HUES64 (cell line): ENCODE measurements at regions not wholly inside any gene's neighbourhood (a gene's known extent, or its start where the extent isn't known, plus 50 kb on each side); places are given as distances from the start of the nearest gene placed in this dataset.

Source experiments
- H3K27ac ChIP-seq: 2 replicates; pipeline ENCODE4 v1.7.0; 2013; ENCODE audit warnings: low read depth, low read length, inconsistent platforms
- H3K27me3 ChIP-seq: 2 replicates; pipeline ENCODE4 v1.6.1; 2013; ENCODE audit warnings: mild to moderate bottlenecking, low read length; ENCODE audit not compliant: insufficient read depth
- H3K36me3 ChIP-seq: 2 replicates; pipeline ENCODE4 v1.6.1; 2013; ENCODE audit warnings: mild to moderate bottlenecking, low read length; ENCODE audit not compliant: insufficient read depth
- H3K4me1 ChIP-seq: 2 replicates; pipeline ENCODE4 v1.6.1; 2013; ENCODE audit warnings: mild to moderate bottlenecking, low read length, moderate library complexity; ENCODE audit not compliant: insufficient read depth
- H3K4me3 ChIP-seq: 2 replicates; pipeline ENCODE4 v1.5.1; 2013; ENCODE audit warnings: mild to moderate bottlenecking, low read length, moderate library complexity
- H3K9ac ChIP-seq: 2 replicates; pipeline ENCODE4 v1.6.1; 2013; ENCODE audit warnings: mild to moderate bottlenecking, low read depth, low read length
- H3K9me3 ChIP-seq: 2 replicates; pipeline ENCODE4 v1.6.1; 2013; ENCODE audit warnings: low read depth, low read length; ENCODE audit not compliant: insufficient read depth
- WGBS: fragments of 150-250, 120-280 bp; methylation state at CpG from one replicate; pipeline ENCODE4 v1.1.7; 2013; ENCODE audit warnings: missing lambda C conversion rate; 5-methylcytosine and 5-hydroxymethylcytosine counted together

GRCh38 chr7:131620673-131621609 lies 64.5 kb upstream of the PODXL start:
- H3K27me3 ChIP-seq, result no peaks in the 10 kb centered on the region
- no peaks in the 10 kb centered on the region for H3K36me3 ChIP-seq
- H3K27ac ChIP-seq, result peak overlapping the region; percentile 48; the same call in 1 of the 2 replicates
- 63% methylated on average over 7 of the region's 8 CpGs for WGBS
- H3K4me3 ChIP-seq, result no peak overlapping the region
- peak overlapping the region; percentile 29; the same call in 1 of the 2 replicates for H3K9ac ChIP-seq
- peaks cover 25% of the 10 kb centered on the region for H3K4me1 ChIP-seq
- H3K9me3 ChIP-seq, result no peaks in the 10 kb centered on the region

- H3K9ac ChIP-seq, result no peak overlapping the region
These were observed 63.2 kb upstream of the PODXL start for GRCh38 chr7:131619336-131620305.

GRCh38 chr7:131618391-131618790 lies 62.0 kb upstream of the PODXL start:
- H3K4me1 ChIP-seq, result peaks cover 21% of the 10 kb centered on the region
- no peak overlapping the region for H3K9ac ChIP-seq
- H3K27ac ChIP-seq, result no peak overlapping the region
- H3K9me3 ChIP-seq, result no peaks in the 10 kb centered on the region
- no peak overlapping the region for H3K4me3 ChIP-seq
- H3K27me3 ChIP-seq, result no peaks in the 10 kb centered on the region
- WGBS, result 78% methylated on average over 5 of the region's 5 CpGs
- no peaks in the 10 kb centered on the region for H3K36me3 ChIP-seq

More at GRCh38 chr7:131619336-131620305, 63.2 kb upstream of the PODXL start:
- Histone ChIP-seq H3K27ac (peak overlapping the region; percentile 48; the same call in 1 of the 2 replicates), H3K4me3 (no peak overlapping the region), H3K9me3 (no peaks in the 10 kb centered on the region), H3K36me3 (no peaks in the 10 kb centered on the region), H3K27me3 (no peaks in the 10 kb centered on the region), H3K4me1 (peaks cover 21% of the 10 kb centered on the region)
- WGBS, result 76% methylated on average over 8 of the region's 10 CpGs

GRCh38 chr7:131616487-131617200 lies 60.2 kb upstream of the PODXL start:
- WGBS, result 88% methylated on average over 8 of the region's 8 CpGs
- Histone ChIP-seq H3K9ac (no peak overlapping the region), H3K4me3 (no peak overlapping the region), H3K27ac (no peak overlapping the region), H3K9me3 (no peaks in the 10 kb centered on the region), H3K27me3 (no peaks in the 10 kb centered on the region), H3K36me3 (no peaks in the 10 kb centered on the region), H3K4me1 (peaks cover 20% of the 10 kb centered on the region)

GRCh38 chr7:131613909-131614308 lies 57.5 kb upstream of the PODXL start:
- Histone ChIP-seq H3K36me3 (no peaks in the 10 kb centered on the region), H3K9ac (no peak overlapping the region), H3K9me3 (no peaks in the 10 kb centered on the region), H3K4me3 (no peak overlapping the region), H3K27ac (no peak overlapping the region), H3K4me1 (peaks cover 5% of the 10 kb centered on the region; the same call in 1 of the 2 replicates), H3K27me3 (no peaks in the 10 kb centered on the region)
- WGBS, result 86% methylated on average over 7 of the region's 7 CpGs

GRCh38 chr7:131610007-131610406 lies 53.6 kb upstream of the PODXL start:
- Histone ChIP-seq H3K4me3 (no peak overlapping the region), H3K36me3 (no peaks in the 10 kb centered on the region), H3K9ac (no peak overlapping the region), H3K9me3 (no peaks in the 10 kb centered on the region), H3K27ac (no peak overlapping the region), H3K4me1 (peaks cover 28% of the 10 kb centered on the region), H3K27me3 (no peaks in the 10 kb centered on the region)
- 92% methylated on average over 5 of the region's 5 CpGs for WGBS

GRCh38 chr7:131608116-131608500 lies 51.7 kb upstream of the PODXL start:
- Histone ChIP-seq H3K27ac (peak overlapping the region; percentile 98), H3K4me3 (no peak overlapping the region), H3K4me1 (peaks cover 41% of the 10 kb centered on the region), H3K9me3 (no peaks in the 10 kb centered on the region), H3K9ac (no peak overlapping the region), H3K27me3 (no peaks in the 10 kb centered on the region), H3K36me3 (no peaks in the 10 kb centered on the region)
- 41% methylated on average over 5 of the region's 5 CpGs for WGBS

- Histone ChIP-seq H3K36me3 (no peaks in the 10 kb centered on the region), H3K4me3 (no peak overlapping the region), H3K9ac (no peak overlapping the region), H3K27me3 (no peaks in the 10 kb centered on the region), H3K4me1 (peaks cover 46% of the 10 kb centered on the region), H3K27ac (peak overlapping the region; percentile 98), H3K9me3 (no peaks in the 10 kb centered on the region)
- 78% methylated on average over 21 of the region's 21 CpGs for WGBS
These were observed 51.1 kb upstream of the PODXL start for GRCh38 chr7:131607291-131608115.

GRCh38 chr7:131606346-131607290 lies 50.2 kb upstream of the PODXL start:
- peaks cover 49% of the 10 kb centered on the region for H3K4me1 ChIP-seq
- H3K4me3 ChIP-seq, result no peak overlapping the region
- 75% methylated on average over 11 of the region's 11 CpGs for WGBS
- H3K9ac ChIP-seq, result peak overlapping the region; percentile 76
- H3K27ac ChIP-seq, result peak overlapping the region; percentile 98
- H3K36me3 ChIP-seq, result no peaks in the 10 kb centered on the region
- no peaks in the 10 kb centered on the region for H3K9me3 ChIP-seq
- no peaks in the 10 kb centered on the region for H3K27me3 ChIP-seq
